OCI-LY1 (cell line): ENCODE measurements at regions not wholly inside any gene's neighbourhood (a gene's known extent, or its start where the extent isn't known, plus 50 kb on each side); places are given as distances from the start of the nearest gene placed in this dataset.

Experiments
- H2AFZ ChIP-seq: fragments of 200-600 bp; sonication (generic), shearing (Covaris generic); 2 replicates; pipeline ENCODE4 v1.6.0; 2014; ENCODE audit warnings: antibody characterized with exemption, mild to moderate bottlenecking, low read length
- H3F3A ChIP-seq: fragments of 200-600 bp; sonication (generic), shearing (Covaris generic); 2 replicates; pipeline ENCODE4 v1.6.0; 2014; ENCODE audit warnings: mild to moderate bottlenecking, antibody characterized with exemption, low read length, moderate library complexity; ENCODE audit not compliant: insufficient read depth
- H3K27ac ChIP-seq: fragments of 200-600 bp; sonication (generic); 2 replicates; pipeline ENCODE4 v1.5.1; 2014; ENCODE audit warnings: low read length, mixed run types, mild to moderate bottlenecking, low read depth; ENCODE audit not compliant: poor library complexity, severe bottlenecking
- H3K27me3 ChIP-seq: fragments of 200-600 bp; sonication (generic); 2 replicates; pipeline ENCODE4 v1.6.0; 2014; ENCODE audit warnings: antibody characterized with exemption, mild to moderate bottlenecking, low read length, moderate library complexity; ENCODE audit not compliant: insufficient read depth
- H3K36me3 ChIP-seq: fragments of 200-600 bp; sonication (generic); 2 replicates; pipeline ENCODE4 v1.6.1; 2014; ENCODE audit warnings: mild to moderate bottlenecking, antibody characterized with exemption, low read length, moderate library complexity, mixed read lengths; ENCODE audit not compliant: insufficient read depth
- H3K4me1 ChIP-seq: fragments of 200-600 bp; sonication (generic); 2 replicates; pipeline ENCODE4 v1.5.1; 2014; ENCODE audit warnings: mild to moderate bottlenecking, low read length, moderate library complexity; ENCODE audit not compliant: insufficient read depth, severe bottlenecking
- H3K4me2 ChIP-seq: fragments of 200-600 bp; sonication (generic), shearing (Covaris generic); 2 replicates; pipeline ENCODE4 v1.6.1; 2014; ENCODE audit warnings: low read length
- H3K4me3 ChIP-seq: fragments of 200-600 bp; sonication (generic); 2 replicates; pipeline ENCODE4 v1.5.1; 2014; ENCODE audit warnings: low read length, low read depth, mild to moderate bottlenecking, mixed read lengths; ENCODE audit not compliant: poor library complexity, severe bottlenecking
- H3K79me2 ChIP-seq: fragments of 200-600 bp; shearing (Covaris generic); 2 replicates; pipeline ENCODE4 v1.6.1; 2016; ENCODE audit warnings: mixed run types, low read length, mixed read lengths; ENCODE audit not compliant: insufficient read depth
- H3K9ac ChIP-seq: fragments of 200-600 bp; sonication (generic), shearing (Covaris generic); 2 replicates; pipeline ENCODE4 v1.6.1; 2014; ENCODE audit warnings: mild to moderate bottlenecking, low read length, mixed read lengths
- H3K9me2 ChIP-seq: fragments of 200-600 bp; sonication (generic), shearing (Covaris generic); 2 replicates; pipeline ENCODE4 v1.6.1; 2014; ENCODE audit warnings: low read depth, mild to moderate bottlenecking, low read length, mixed read lengths
- H3K9me3 ChIP-seq: fragments of 200-600 bp; shearing (Covaris generic); 2 replicates; pipeline ENCODE4 v1.6.1; 2014; ENCODE audit warnings: low read length, mixed read lengths
- H4K20me1 ChIP-seq: fragments of 200-600 bp; sonication (generic), shearing (Covaris generic); 2 replicates; pipeline ENCODE4 v1.6.0; 2016; ENCODE audit warnings: mild to moderate bottlenecking, low read length; ENCODE audit not compliant: insufficient read depth
- EZH2 ChIP-seq: fragments of 200-600 bp; sonication (generic), shearing (Covaris generic); IDR thresholded peaks from 2 replicates; pipeline ENCODE4 v1.8.0; 2017; ENCODE audit warnings: borderline replicate concordance, mixed run types, mild to moderate bottlenecking, antibody characterized with exemption, low read length, moderate library complexity, mixed read lengths
- TF ChIP-seq, protein P1 (sequence below): fragments of 200-600 bp; sonication (generic), shearing (Covaris generic); IDR thresholded peaks from 2 replicates; pipeline ENCODE4 v1.5.1; 2017; ENCODE audit warnings: mild to moderate bottlenecking, antibody characterized with exemption, low read length, moderate library complexity, mixed read lengths

DNA sequence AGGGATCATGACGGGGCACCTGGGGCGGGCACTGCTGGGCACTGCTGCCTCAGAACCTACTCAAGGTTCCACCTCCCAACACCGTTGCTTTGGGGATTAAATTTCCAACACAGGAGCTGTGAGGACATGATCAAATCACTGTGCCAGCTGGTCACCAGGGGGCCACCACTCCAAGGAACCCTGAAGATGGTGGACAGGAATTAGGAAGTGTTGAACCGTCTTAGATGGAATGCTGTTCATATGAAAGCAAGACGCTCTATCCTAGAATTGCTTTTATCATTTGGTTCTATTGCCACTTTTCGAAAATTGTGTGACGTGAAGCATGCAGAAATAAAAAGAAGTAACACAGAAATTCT, 140.3 kb downstream of the DLL1 start:
- H3K79me2 ChIP-seq: no peaks in the 10 kb centered on the region
- no peaks in the 10 kb centered on the region for H3K9me2 ChIP-seq
- H4K20me1 ChIP-seq: no peaks in the 10 kb centered on the region
- H2AFZ ChIP-seq: no peak overlapping the region
- H3K27me3 ChIP-seq: no peaks in the 10 kb centered on the region
- H3K9me3 ChIP-seq: no peaks in the 10 kb centered on the region
- H3K9ac ChIP-seq: no peak overlapping the region
- TF ChIP-seq, protein P1, sequence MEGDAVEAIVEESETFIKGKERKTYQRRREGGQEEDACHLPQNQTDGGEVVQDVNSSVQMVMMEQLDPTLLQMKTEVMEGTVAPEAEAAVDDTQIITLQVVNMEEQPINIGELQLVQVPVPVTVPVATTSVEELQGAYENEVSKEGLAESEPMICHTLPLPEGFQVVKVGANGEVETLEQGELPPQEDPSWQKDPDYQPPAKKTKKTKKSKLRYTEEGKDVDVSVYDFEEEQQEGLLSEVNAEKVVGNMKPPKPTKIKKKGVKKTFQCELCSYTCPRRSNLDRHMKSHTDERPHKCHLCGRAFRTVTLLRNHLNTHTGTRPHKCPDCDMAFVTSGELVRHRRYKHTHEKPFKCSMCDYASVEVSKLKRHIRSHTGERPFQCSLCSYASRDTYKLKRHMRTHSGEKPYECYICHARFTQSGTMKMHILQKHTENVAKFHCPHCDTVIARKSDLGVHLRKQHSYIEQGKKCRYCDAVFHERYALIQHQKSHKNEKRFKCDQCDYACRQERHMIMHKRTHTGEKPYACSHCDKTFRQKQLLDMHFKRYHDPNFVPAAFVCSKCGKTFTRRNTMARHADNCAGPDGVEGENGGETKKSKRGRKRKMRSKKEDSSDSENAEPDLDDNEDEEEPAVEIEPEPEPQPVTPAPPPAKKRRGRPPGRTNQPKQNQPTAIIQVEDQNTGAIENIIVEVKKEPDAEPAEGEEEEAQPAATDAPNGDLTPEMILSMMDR: no peak
- TF ChIP-seq EZH2: no peak
- no peak overlapping the region for H3K4me3 ChIP-seq
- H3K27ac ChIP-seq: no peak overlapping the region
- no peak overlapping the region for H3K4me2 ChIP-seq
- H3K4me1 ChIP-seq: no peaks in the 10 kb centered on the region
- no peaks in the 10 kb centered on the region for H3K36me3 ChIP-seq
- H3F3A ChIP-seq: no peaks in the 10 kb centered on the region

DNA sequence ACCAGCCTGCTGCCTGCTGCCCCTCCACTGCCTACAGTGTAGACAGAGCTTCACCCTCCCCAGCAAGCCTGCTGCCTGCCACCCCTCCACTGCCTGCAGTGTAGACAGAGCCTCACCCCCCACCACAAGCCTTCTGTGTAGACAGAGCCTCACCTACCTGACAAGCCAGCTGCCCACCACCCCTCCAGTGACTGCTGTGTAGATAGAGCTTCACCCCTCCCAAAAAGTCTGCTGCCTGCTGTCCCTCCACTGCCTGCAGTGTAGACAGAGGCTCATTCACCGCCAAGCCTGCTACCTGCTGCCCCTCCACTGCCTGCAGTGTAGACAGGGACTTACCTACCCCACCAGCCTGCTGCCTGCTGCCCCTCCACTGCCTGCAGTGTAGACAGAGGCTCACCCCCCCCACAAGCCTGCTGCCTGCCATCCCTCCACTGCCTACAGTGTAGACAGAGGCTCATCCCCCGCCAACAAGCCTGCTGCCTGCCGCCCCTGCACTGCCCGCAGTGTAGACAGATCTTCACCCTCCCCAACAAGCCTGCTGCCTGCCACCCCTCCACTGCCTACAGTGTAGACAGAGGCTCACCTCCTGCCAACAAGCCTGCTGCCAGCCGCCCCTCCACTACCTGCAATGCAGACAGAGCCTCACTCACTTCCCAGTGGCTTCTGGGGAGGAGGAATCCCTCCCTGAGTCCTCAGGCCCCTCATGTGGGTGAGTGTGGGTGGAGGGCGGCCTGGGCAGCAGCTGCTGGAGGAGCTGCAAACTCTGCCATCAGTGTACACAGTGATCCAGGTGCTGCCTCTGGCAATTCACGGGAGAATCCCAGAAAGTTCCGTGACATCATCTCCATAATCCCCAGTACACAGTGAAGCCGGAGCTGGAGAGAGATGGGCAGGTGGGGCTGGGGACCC, 140.9 kb downstream of the DLL1 start:
- Histone ChIP-seq H3K9ac (no peak overlapping the region), H3K36me3 (no peaks in the 10 kb centered on the region), H3K4me2 (no peak overlapping the region), H3K27me3 (no peaks in the 10 kb centered on the region), H3K4me3 (no peak overlapping the region), H2AFZ (no peak overlapping the region), H3K27ac (no peak overlapping the region), H3K9me3 (no peaks in the 10 kb centered on the region), H4K20me1 (no peaks in the 10 kb centered on the region), H3K9me2 (no peaks in the 10 kb centered on the region), H3F3A (no peaks in the 10 kb centered on the region), H3K4me1 (no peaks in the 10 kb centered on the region), H3K79me2 (no peaks in the 10 kb centered on the region)
- TF ChIP-seq, protein P1: no peak
- TF ChIP-seq EZH2: no peak

DNA sequence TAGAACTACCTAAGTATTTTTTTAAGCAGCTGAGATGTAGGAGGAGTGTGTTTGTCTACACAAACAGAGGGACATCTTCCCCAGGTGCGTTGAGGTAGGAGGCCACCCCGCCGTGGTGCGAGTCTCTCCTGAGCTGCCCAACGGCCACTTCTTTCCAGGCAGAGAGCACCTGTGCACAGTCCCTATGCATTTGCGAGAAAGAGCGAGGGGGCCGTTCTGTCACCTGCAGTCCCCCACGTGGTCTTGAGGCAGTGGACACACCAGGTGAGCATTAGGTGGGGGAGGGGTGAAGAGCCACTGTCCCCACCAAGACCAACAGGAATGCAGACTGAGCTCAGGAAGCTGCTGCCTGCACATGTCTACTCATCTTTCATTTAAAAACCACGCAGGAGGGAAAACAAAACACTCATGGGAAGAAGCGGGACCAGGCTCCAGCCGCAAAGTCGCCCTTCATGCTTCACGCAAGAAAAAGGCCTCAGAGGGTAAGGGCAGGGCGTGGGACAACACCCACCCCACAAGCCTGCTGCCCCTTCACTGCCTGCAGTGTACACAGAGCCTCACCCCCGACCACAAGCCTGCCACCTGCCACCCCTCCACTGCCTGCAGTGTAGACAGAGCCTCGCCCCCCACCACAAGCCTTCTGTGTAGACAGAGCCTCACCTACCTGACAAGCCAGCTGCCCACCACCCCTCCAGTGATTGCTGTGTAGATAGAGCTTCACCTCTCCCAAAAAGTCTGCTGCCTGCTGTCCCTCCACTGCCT, 142.0 kb downstream of the DLL1 start:
- TF ChIP-seq, protein P1: no peak
- TF ChIP-seq EZH2: no peak
- Histone ChIP-seq H3K9ac (no peak overlapping the region), H3K9me3 (no peaks in the 10 kb centered on the region), H3K9me2 (no peaks in the 10 kb centered on the region), H3K4me3 (no peak overlapping the region), H3K4me2 (no peak overlapping the region), H3K27me3 (no peaks in the 10 kb centered on the region; the same call in 1 of the 2 replicates), H3K27ac (no peak overlapping the region), H3K36me3 (no peaks in the 10 kb centered on the region), H3K79me2 (no peaks in the 10 kb centered on the region), H2AFZ (no peak overlapping the region), H4K20me1 (no peaks in the 10 kb centered on the region), H3K4me1 (no peaks in the 10 kb centered on the region), H3F3A (no peaks in the 10 kb centered on the region)
